Choroid plexus epithelial cell (primary cell): ENCODE measurements at regions not wholly inside any gene's neighbourhood (a gene's known extent, or its start where the extent isn't known, plus 50 kb on each side); places are given as distances from the start of the nearest gene placed in this dataset.

ENCODE experiments used
- DNase-seq: peaks from one replicate; pipeline ENCODE4 v3.0.0-alpha.2; 2010; ENCODE audit warnings: low read depth
- H3K4me3 ChIP-seq: 2 replicates; pipeline ENCODE4 v1.5.1; 2011; ENCODE audit warnings: low read depth, mild to moderate bottlenecking, control low read depth, low read length, moderate library complexity
- CTCF ChIP-seq: conservative IDR thresholded peaks from 2 replicates; pipeline ENCODE4 v1.5.1; 2011; ENCODE audit warnings: low read depth, mild to moderate bottlenecking, control low read depth, inconsistent platforms, low read length, moderate library complexity

- TF ChIP-seq CTCF: no peak
- no peak overlapping the region for H3K4me3 ChIP-seq
- DNase-seq: no peak
Measured at GRCh38 chr5:86807046-86808031, 189.6 kb downstream of the COX7C start.

GRCh38 chr5:86814315-86814714 lies 196.6 kb downstream of the COX7C start:
- no peak overlapping the region for H3K4me3 ChIP-seq
- TF ChIP-seq CTCF: no peak

GRCh38 chr5:86814907-86815306 lies 197.2 kb downstream of the COX7C start:
- no peak overlapping the region for H3K4me3 ChIP-seq
- DNase-seq: no peak
- TF ChIP-seq CTCF: no peak

More at GRCh38 chr5:86814315-86814714, 196.6 kb downstream of the COX7C start:
- no peak for DNase-seq

- no peak for TF ChIP-seq CTCF
- H3K4me3 ChIP-seq: no peak overlapping the region
- DNase-seq: no peak
Measured at GRCh38 chr5:86824637-86825036, 206.9 kb downstream of the COX7C start.

- DNase-seq: no peak
- no peak overlapping the region for H3K4me3 ChIP-seq
- TF ChIP-seq CTCF: no peak
Measured at GRCh38 chr5:86831128-86831527, 213.4 kb downstream of the COX7C start.

- no peak for DNase-seq
- H3K4me3 ChIP-seq: no peak overlapping the region
- no peak for TF ChIP-seq CTCF
Measured at GRCh38 chr5:86833868-86834267, 216.1 kb downstream of the COX7C start.

GRCh38 chr5:86837610-86838009 lies 219.9 kb downstream of the COX7C start:
- no peak for DNase-seq
- no peak for TF ChIP-seq CTCF
- H3K4me3 ChIP-seq: no peak overlapping the region
